ENCODE measurements at regions not wholly inside any gene's neighbourhood (a gene's known extent, or its start where the extent isn't known, plus 50 kb on each side); places are given as distances from the start of the nearest gene placed in this dataset.

- WGBS (ENCODE audit: insufficient coverage, insufficient replicate concordance, low lambda C conversion rate, missing lambda C conversion rate), result 17% methylated on average over 3 of the region's 3 CpGs
- DNase-seq (ENCODE audit: low read depth, low spot score) (no peak), ATAC-seq (no peak), FAIRE-seq (no peak)
- BruUV-seq (replicated peaks), result no TSS peak
- H3K36me3 ChIP-seq (ENCODE audit: control insufficient read depth in 2 of 2, insufficient read depth in 2 of 2, low read length in 1 of 2), result no peaks in the 10 kb centered on the region
- no peaks in the 10 kb centered on the region for H3K4me1 ChIP-seq (ENCODE audit: control insufficient read depth, insufficient read depth, low read length)
- in situ Hi-C loops (cut with MboI), result no loop called here
- ChIA-PET RAD21 (ENCODE audit: unreplicated experiment) (no interaction called here), CTCF (no interaction called here), SMC1A (ENCODE audit: uncharacterized antibody, unreplicated experiment) (no interaction called here), POLR2A (no interaction called here)
- H3K4me3 ChIP-seq, result no peak overlapping the region
- no peaks in the 10 kb centered on the region for H3K9me3 ChIP-seq (replicated peaks; ENCODE audit: control insufficient read depth, insufficient read depth, low read length)
- H3K27me3 ChIP-seq (replicated peaks in 1 of 2; ENCODE audit: control insufficient read depth in 2 of 2, insufficient read depth in 2 of 2, low read length in 1 of 2), result no peaks in the 10 kb centered on the region; a peak in 2 of 4 replicates
- intact Hi-C loops (cut with micrococcal nuclease; ENCODE audit: unreplicated experiment), result no loop called here
- H3K9ac ChIP-seq (ENCODE audit: control insufficient read depth, insufficient read depth, low read length), result no peak overlapping the region
- H3K4me2 ChIP-seq (ENCODE audit: control insufficient read depth, insufficient read depth), result no peak overlapping the region
- H4K20me1 ChIP-seq (ENCODE audit: control insufficient read depth, insufficient read depth), result no peaks in the 10 kb centered on the region
- no peak overlapping the region for H2AFZ ChIP-seq (ENCODE audit: control insufficient read depth, low read depth, low read length)
- H3K27ac ChIP-seq (ENCODE audit: control insufficient read depth, insufficient read depth), result no peak overlapping the region
- no peaks in the 10 kb centered on the region for H3K79me2 ChIP-seq (ENCODE audit: control insufficient read depth, insufficient read depth, low read length)
- TF ChIP-seq POLR2A (IDR thresholded peaks at IDR 0.05; ENCODE audit: low read depth, low read length) (no peak), NKRF (conservative IDR thresholded peaks at IDR 0.05) (no peak), ESRRA (IDR thresholded peaks at IDR 0.05; ENCODE audit: low read length) (no peak)
- TF ChIP-seq, protein P1, sequence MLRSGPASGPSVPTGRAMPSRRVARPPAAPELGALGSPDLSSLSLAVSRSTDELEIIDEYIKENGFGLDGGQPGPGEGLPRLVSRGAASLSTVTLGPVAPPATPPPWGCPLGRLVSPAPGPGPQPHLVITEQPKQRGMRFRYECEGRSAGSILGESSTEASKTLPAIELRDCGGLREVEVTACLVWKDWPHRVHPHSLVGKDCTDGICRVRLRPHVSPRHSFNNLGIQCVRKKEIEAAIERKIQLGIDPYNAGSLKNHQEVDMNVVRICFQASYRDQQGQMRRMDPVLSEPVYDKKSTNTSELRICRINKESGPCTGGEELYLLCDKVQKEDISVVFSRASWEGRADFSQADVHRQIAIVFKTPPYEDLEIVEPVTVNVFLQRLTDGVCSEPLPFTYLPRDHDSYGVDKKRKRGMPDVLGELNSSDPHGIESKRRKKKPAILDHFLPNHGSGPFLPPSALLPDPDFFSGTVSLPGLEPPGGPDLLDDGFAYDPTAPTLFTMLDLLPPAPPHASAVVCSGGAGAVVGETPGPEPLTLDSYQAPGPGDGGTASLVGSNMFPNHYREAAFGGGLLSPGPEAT (IDR thresholded peaks at IDR 0.05; ENCODE audit: low read depth), result no peak
- TF ChIP-seq, protein P2, sequence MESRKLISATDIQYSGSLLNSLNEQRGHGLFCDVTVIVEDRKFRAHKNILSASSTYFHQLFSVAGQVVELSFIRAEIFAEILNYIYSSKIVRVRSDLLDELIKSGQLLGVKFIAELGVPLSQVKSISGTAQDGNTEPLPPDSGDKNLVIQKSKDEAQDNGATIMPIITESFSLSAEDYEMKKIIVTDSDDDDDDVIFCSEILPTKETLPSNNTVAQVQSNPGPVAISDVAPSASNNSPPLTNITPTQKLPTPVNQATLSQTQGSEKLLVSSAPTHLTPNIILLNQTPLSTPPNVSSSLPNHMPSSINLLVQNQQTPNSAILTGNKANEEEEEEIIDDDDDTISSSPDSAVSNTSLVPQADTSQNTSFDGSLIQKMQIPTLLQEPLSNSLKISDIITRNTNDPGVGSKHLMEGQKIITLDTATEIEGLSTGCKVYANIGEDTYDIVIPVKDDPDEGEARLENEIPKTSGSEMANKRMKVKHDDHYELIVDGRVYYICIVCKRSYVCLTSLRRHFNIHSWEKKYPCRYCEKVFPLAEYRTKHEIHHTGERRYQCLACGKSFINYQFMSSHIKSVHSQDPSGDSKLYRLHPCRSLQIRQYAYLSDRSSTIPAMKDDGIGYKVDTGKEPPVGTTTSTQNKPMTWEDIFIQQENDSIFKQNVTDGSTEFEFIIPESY (IDR thresholded peaks at IDR 0.05), result no peak
- TF ChIP-seq, protein P3, sequence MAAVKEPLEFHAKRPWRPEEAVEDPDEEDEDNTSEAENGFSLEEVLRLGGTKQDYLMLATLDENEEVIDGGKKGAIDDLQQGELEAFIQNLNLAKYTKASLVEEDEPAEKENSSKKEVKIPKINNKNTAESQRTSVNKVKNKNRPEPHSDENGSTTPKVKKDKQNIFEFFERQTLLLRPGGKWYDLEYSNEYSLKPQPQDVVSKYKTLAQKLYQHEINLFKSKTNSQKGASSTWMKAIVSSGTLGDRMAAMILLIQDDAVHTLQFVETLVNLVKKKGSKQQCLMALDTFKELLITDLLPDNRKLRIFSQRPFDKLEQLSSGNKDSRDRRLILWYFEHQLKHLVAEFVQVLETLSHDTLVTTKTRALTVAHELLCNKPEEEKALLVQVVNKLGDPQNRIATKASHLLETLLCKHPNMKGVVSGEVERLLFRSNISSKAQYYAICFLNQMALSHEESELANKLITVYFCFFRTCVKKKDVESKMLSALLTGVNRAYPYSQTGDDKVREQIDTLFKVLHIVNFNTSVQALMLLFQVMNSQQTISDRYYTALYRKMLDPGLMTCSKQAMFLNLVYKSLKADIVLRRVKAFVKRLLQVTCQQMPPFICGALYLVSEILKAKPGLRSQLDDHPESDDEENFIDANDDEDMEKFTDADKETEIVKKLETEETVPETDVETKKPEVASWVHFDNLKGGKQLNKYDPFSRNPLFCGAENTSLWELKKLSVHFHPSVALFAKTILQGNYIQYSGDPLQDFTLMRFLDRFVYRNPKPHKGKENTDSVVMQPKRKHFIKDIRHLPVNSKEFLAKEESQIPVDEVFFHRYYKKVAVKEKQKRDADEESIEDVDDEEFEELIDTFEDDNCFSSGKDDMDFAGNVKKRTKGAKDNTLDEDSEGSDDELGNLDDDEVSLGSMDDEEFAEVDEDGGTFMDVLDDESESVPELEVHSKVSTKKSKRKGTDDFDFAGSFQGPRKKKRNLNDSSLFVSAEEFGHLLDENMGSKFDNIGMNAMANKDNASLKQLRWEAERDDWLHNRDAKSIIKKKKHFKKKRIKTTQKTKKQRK (IDR thresholded peaks at IDR 0.05; ENCODE audit: low read depth, low read length), result no peak
Observed at GRCh38 chr4:54167508-54167907, 61.6 kb upstream of the PDGFRA start.
